ENCODE measurements at regions not wholly inside any gene's neighbourhood (a gene's known extent, or its start where the extent isn't known, plus 50 kb on each side); places are given as distances from the start of the nearest gene placed in this dataset.

GRCh38 chr11:11748706-11749365 is 92.9 kb upstream of the USP47 start:
- ATAC-seq = no peak
- CTCF ChIA-PET = no interaction called here

GRCh38 chr11:11747570-11747969 is 94.2 kb upstream of the USP47 start:
- H3K4me3 ChIP-seq (ENCODE audit: low read depth in 2 of 2, low read length in 2 of 2) = no peak overlapping the region
- intact Hi-C loops (cut with micrococcal nuclease; ENCODE audit: unreplicated experiment) = no loop called here
- CTCF ChIA-PET = no interaction called here
- no peaks in the 10 kb centered on the region for H3K36me3 ChIP-seq (ENCODE audit: control insufficient read depth, insufficient read depth, low read length)
- in situ Hi-C loops (cut with HindIII; ENCODE audit: low pct_unique_long_range_greater_than_20kb, low sequenced_read_pairs) = no loop called here
- DNase-seq (ENCODE audit: low read depth, low spot score) = no peak
- no peak for ATAC-seq
- POLR2A ChIA-PET = no interaction called here
- peaks cover 5% of the 10 kb centered on the region; the same call in 1 of the 2 replicates for H3K27me3 ChIP-seq (ENCODE audit: control insufficient read depth, insufficient read depth, low read length)
- no TSS peak for BruUV-seq (replicated peaks)
- no peak overlapping the region for H3K27ac ChIP-seq (ENCODE audit: low read length)
- no peak for TF ChIP-seq SIN3A (IDR thresholded peaks at IDR 0.05; ENCODE audit: borderline replicate concordance, insufficient read depth, low read depth, low read length)
- no peak for TF ChIP-seq TCF7L2 (IDR thresholded peaks at IDR 0.05; ENCODE audit: low read depth, low read length)
- no peaks in the 10 kb centered on the region for H3K9me3 ChIP-seq (ENCODE audit: control insufficient read depth, insufficient read depth, low read depth, low read length)
- H3K4me1 ChIP-seq (ENCODE audit: control insufficient read depth, insufficient read depth, low read length) = no peaks in the 10 kb centered on the region

More at GRCh38 chr11:11748706-11749365, 92.9 kb upstream of the USP47 start:
- Histone ChIP-seq H3K4me3 (ENCODE audit: low read depth in 2 of 2, low read length in 2 of 2) (no peak overlapping the region), H3K36me3 (ENCODE audit: control insufficient read depth, insufficient read depth, low read length) (no peaks in the 10 kb centered on the region), H3K27ac (ENCODE audit: low read length) (no peak overlapping the region), H3K4me1 (ENCODE audit: control insufficient read depth, insufficient read depth, low read length) (no peaks in the 10 kb centered on the region), H3K9me3 (ENCODE audit: control insufficient read depth, insufficient read depth, low read depth, low read length) (no peaks in the 10 kb centered on the region), H3K27me3 (ENCODE audit: control insufficient read depth, insufficient read depth, low read length) (peaks cover 12% of the 10 kb centered on the region; the same call in 1 of the 2 replicates)
- intact Hi-C loops (cut with micrococcal nuclease; ENCODE audit: unreplicated experiment) = no loop called here
- no peak for DNase-seq (ENCODE audit: low read depth, low spot score)
- no peak for TF ChIP-seq TCF7L2 (IDR thresholded peaks at IDR 0.05; ENCODE audit: low read depth, low read length)
- TF ChIP-seq POLR2AphosphoS5 (IDR thresholded peaks at IDR 0.05; ENCODE audit: low read depth, low read length) = no peak
- no peak for TF ChIP-seq REST (IDR thresholded peaks at IDR 0.05; ENCODE audit: insufficient read depth in 1 of 2, low read depth in 2 of 2, low read length in 1 of 2)
- no peak for TF ChIP-seq SIN3A (IDR thresholded peaks at IDR 0.05; ENCODE audit: borderline replicate concordance, insufficient read depth, low read depth, low read length)
- POLR2A ChIA-PET = no interaction called here
- no TSS peak for BruUV-seq (replicated peaks)
- in situ Hi-C loops (cut with HindIII; ENCODE audit: low pct_unique_long_range_greater_than_20kb, low sequenced_read_pairs) = no loop called here

- Histone ChIP-seq H3K36me3 (ENCODE audit: control insufficient read depth, insufficient read depth, low read length) (no peaks in the 10 kb centered on the region), H3K27me3 (ENCODE audit: control insufficient read depth, insufficient read depth, low read length) (peaks cover 5% of the 10 kb centered on the region), H3K4me3 (ENCODE audit: low read depth in 2 of 2, low read length in 2 of 2) (no peak overlapping the region), H3K4me1 (ENCODE audit: control insufficient read depth, insufficient read depth, low read length) (no peaks in the 10 kb centered on the region; the same call in 1 of the 2 replicates), H3K27ac (ENCODE audit: low read length) (no peak overlapping the region), H3K9me3 (ENCODE audit: control insufficient read depth, insufficient read depth, low read depth, low read length) (no peaks in the 10 kb centered on the region)
- no peak for DNase-seq (ENCODE audit: low read depth, low spot score)
- BruUV-seq (replicated peaks) = no TSS peak
- no peak for ATAC-seq
- CTCF ChIA-PET = no interaction called here
- TF ChIP-seq POLR2AphosphoS5 (IDR thresholded peaks at IDR 0.05; ENCODE audit: low read depth, low read length) (no peak), TCF7L2 (IDR thresholded peaks at IDR 0.05; ENCODE audit: low read depth, low read length) (no peak), CTCF (IDR thresholded peaks at IDR 0.05) (no peak), SIN3A (IDR thresholded peaks at IDR 0.05; ENCODE audit: borderline replicate concordance, insufficient read depth, low read depth, low read length) (no peak), REST (IDR thresholded peaks at IDR 0.05; ENCODE audit: insufficient read depth in 1 of 2, low read depth in 2 of 2, low read length in 1 of 2) (no peak)
- in situ Hi-C loops (cut with HindIII; ENCODE audit: low pct_unique_long_range_greater_than_20kb, low sequenced_read_pairs) (no loop called here), intact Hi-C loops (cut with micrococcal nuclease; ENCODE audit: unreplicated experiment) (no loop called here)
- POLR2A ChIA-PET = no interaction called here
Measured at GRCh38 chr11:11746449-11746848, 95.3 kb upstream of the USP47 start.
